ENCODE measurements at regions not wholly inside any gene's neighbourhood (a gene's known extent, or its start where the extent isn't known, plus 50 kb on each side); places are given as distances from the start of the nearest gene placed in this dataset.

GRCh38 chr12:58395470-58395869 is 454.1 kb downstream of the ATP23 start:
- TF ChIP-seq, protein P1, sequence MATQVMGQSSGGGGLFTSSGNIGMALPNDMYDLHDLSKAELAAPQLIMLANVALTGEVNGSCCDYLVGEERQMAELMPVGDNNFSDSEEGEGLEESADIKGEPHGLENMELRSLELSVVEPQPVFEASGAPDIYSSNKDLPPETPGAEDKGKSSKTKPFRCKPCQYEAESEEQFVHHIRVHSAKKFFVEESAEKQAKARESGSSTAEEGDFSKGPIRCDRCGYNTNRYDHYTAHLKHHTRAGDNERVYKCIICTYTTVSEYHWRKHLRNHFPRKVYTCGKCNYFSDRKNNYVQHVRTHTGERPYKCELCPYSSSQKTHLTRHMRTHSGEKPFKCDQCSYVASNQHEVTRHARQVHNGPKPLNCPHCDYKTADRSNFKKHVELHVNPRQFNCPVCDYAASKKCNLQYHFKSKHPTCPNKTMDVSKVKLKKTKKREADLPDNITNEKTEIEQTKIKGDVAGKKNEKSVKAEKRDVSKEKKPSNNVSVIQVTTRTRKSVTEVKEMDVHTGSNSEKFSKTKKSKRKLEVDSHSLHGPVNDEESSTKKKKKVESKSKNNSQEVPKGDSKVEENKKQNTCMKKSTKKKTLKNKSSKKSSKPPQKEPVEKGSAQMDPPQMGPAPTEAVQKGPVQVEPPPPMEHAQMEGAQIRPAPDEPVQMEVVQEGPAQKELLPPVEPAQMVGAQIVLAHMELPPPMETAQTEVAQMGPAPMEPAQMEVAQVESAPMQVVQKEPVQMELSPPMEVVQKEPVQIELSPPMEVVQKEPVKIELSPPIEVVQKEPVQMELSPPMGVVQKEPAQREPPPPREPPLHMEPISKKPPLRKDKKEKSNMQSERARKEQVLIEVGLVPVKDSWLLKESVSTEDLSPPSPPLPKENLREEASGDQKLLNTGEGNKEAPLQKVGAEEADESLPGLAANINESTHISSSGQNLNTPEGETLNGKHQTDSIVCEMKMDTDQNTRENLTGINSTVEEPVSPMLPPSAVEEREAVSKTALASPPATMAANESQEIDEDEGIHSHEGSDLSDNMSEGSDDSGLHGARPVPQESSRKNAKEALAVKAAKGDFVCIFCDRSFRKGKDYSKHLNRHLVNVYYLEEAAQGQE (IDR thresholded peaks at IDR 0.05; ENCODE audit: low read depth), result no peak
- TF ChIP-seq CTCF (IDR thresholded peaks at IDR 0.05 in 2 of 3, conservative IDR thresholded peaks at IDR 0.05 in 1 of 3; ENCODE audit: borderline replicate concordance in 1 of 3, insufficient read depth in 1 of 3, low read depth in 2 of 3, low read length in 2 of 3) (no peak), POLR2A (IDR thresholded peaks at IDR 0.05; ENCODE audit: borderline replicate concordance, extremely low read depth, insufficient read depth, insufficient read length) (no peak), POLR2AphosphoS5 (IDR thresholded peaks at IDR 0.05; ENCODE audit: low read depth, low read length) (no peak), JUND (IDR thresholded peaks at IDR 0.05) (peak; percentile 35; the same call in 1 of the 2 replicates), EGR1 (IDR thresholded peaks at IDR 0.05; ENCODE audit: low read depth) (no peak), CEBPB (IDR thresholded peaks at IDR 0.05; ENCODE audit: low read depth) (peak; percentile 48; the same call in 1 of the 2 replicates)
- TF ChIP-seq, protein P2, sequence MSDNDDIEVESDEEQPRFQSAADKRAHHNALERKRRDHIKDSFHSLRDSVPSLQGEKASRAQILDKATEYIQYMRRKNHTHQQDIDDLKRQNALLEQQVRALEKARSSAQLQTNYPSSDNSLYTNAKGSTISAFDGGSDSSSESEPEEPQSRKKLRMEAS (IDR thresholded peaks at IDR 0.05), result no peak
